GM12864 (cell line): ENCODE measurements at regions not wholly inside any gene's neighbourhood (a gene's known extent, or its start where the extent isn't known, plus 50 kb on each side); places are given as distances from the start of the nearest gene placed in this dataset.
A peak's percentile ranks its signal among the peaks of the same experiment; 100 is the strongest.

Experiments
- DNase-seq: peaks from one replicate; pipeline ENCODE4 v3.0.0-alpha.2; 2011; ENCODE audit warnings: low read depth
- H3K4me3 ChIP-seq: 2 replicates; pipeline ENCODE4 v1.5.1; 2011; ENCODE audit warnings: mild to moderate bottlenecking, low read depth, low read length, control low read depth
- CTCF ChIP-seq: IDR thresholded peaks from 2 replicates; pipeline ENCODE4 v1.5.1; 2011; ENCODE audit warnings: low read depth, mild to moderate bottlenecking, moderate library complexity, low read length, control low read depth, inconsistent platforms; ENCODE audit errors: missing control alignments

DNA sequence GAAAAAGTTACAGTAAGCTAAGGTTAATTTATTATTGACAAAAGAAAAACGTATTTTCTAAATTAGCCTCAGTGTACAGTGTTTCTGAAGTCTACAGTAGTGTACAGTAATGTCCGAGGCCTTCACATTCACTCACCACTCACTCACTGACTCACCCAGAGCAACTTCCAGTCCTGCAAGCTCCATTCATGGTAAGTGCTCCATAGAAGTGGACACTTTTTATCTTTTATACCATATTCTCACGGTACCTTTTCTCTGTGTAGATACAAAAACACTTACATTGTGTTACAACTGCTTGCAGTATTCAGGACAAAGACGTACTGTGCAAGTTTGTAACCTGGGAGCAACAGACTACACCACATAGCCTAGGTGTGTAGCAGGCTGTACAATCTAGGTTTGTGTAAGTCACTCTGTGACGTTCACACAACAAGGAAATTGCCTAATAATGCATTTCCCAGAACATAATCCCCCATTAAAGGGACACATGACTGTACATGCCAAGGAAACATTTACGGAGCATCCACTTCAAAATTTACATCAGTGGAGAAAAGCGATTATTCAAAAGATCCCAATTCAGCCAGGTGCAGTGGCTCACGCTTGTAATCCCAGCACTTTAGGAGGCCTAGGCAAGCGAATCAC, 133.4 kb downstream of the BANF2 start:
- TF ChIP-seq CTCF: no peak
- no peak for DNase-seq
- no peak overlapping the region for H3K4me3 ChIP-seq

GRCh38 chr20:17832236-17832915, 132.6 kb downstream of the BANF2 start:
- DNase-seq: no peak
- H3K4me3 ChIP-seq: no peak overlapping the region
- TF ChIP-seq CTCF: no peak

DNA sequence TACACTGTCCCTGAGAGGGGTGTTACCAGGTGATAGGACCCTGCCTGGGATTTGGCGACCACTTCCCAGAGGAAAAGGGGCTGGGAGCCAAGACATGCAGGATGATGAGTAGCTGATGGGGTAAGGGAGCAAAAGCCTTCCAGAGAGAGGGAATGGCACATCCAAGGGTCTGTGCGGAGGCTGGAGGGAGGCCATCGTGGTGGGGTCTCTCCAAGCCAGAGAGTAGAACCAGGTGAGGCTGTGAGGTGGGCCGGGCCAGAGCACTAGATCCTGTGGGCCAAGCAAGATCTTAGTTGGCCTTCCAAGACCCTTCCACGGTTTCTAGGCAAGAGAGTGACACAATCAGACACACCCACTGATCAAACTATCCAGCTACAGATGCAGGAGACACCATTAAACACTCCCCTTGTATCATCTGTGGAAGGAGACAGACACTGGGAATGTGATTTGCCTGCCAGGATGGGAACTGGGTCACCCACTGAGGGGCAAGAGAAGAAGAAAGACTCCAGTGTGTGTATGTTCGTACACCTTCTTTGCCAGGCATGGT, 128.9 kb downstream of the BANF2 start:
- no peak for TF ChIP-seq CTCF
- DNase-seq: no peak
- no peak overlapping the region for H3K4me3 ChIP-seq

DNA sequence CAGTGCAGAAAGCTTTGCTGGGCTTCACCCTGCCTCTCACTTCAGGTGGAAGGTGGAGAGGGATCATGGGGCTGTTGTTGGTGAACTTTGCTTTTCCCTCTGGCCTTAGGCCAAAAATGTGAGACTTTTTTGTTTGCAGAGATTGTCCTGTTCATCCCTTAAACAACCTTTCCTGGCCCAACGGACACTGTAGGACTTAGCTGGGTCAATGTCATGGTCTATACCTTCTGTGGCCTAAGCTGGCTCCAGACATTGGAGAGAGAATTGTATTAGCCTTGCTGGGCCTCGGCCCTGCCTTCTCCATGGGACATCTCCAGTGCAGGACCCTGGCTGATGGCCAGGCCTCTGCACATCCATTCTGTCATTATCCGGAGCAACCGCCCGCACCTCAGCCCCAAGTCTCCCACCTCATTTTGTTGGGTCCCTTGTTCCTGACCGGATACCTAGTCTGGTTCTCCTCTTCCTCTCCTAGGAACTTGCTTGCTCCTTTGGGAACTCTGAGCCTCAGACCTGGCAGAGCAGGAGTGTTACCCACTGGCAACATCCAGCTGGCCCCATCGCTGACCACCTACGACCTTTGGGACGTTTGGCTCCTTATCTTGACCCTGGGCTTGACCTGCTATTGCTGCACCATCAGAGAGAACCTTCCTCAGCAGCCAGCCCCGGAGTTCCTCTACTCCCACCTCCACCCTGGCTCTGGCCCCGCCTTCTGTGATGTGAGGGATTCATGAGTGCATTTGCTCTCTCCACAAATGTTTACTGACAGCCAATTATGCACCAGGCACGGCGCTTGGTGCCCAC, 128.2 kb downstream of the BANF2 start:
- no peak overlapping the region for H3K4me3 ChIP-seq
- no peak for DNase-seq
- no peak for TF ChIP-seq CTCF

- no peak for TF ChIP-seq CTCF
- no peak overlapping the region for H3K4me3 ChIP-seq
- DNase-seq: no peak
Measured at GRCh38 chr20:17827079-17827478, 127.3 kb downstream of the BANF2 start.

GRCh38 chr20:17825960-17826843, 126.4 kb downstream of the BANF2 start:
- DNase-seq: peak; percentile 75
- H3K4me3 ChIP-seq: no peak overlapping the region
- TF ChIP-seq CTCF: no peak
